ENCODE measurements at regions not wholly inside any gene's neighbourhood (a gene's known extent, or its start where the extent isn't known, plus 50 kb on each side); places are given as distances from the start of the nearest gene placed in this dataset.

GRCh38 chr18:33944493-33944892, 280.2 kb downstream of the NOL4 start:
- H3K9me3 ChIP-seq (ENCODE audit: control insufficient read depth in 4 of 4, low read length in 3 of 4), result no peaks in the 10 kb centered on the region
- TF ChIP-seq YY1 (IDR thresholded peaks at IDR 0.05) (no peak), FOXA2 (IDR thresholded peaks at IDR 0.05) (no peak), GABPA (IDR thresholded peaks at IDR 0.05 in 1 of 2, conservative IDR thresholded peaks at IDR 0.05 in 1 of 2) (no peak), CTCF (IDR thresholded peaks at IDR 0.05; ENCODE audit: low read depth, low read length, missing input control) (no peak), NR2F2 (IDR thresholded peaks at IDR 0.05) (no peak), FOXA1 (IDR thresholded peaks at IDR 0.05) (no peak), HNF4G (IDR thresholded peaks at IDR 0.05) (no peak), MAX (IDR thresholded peaks at IDR 0.05) (no peak), HNF4A (conservative IDR thresholded peaks at IDR 0.05) (no peak), SP1 (IDR thresholded peaks at IDR 0.05) (no peak), REST (IDR thresholded peaks at IDR 0.05) (no peak), ZBTB33 (IDR thresholded peaks at IDR 0.05) (no peak), TAF1 (conservative IDR thresholded peaks at IDR 0.05) (no peak), RAD21 (IDR thresholded peaks at IDR 0.05) (no peak), RXRA (IDR thresholded peaks at IDR 0.05) (no peak), EGR1 (IDR thresholded peaks at IDR 0.05; ENCODE audit: low read depth in 2 of 2) (no peak), ATF3 (IDR thresholded peaks at IDR 0.05) (no peak), JUND (IDR thresholded peaks at IDR 0.05) (no peak)
- no peaks in the 10 kb centered on the region for H3K36me3 ChIP-seq (ENCODE audit: control insufficient read depth in 4 of 4, insufficient read depth in 3 of 4, low read depth in 1 of 4, low read length in 3 of 4)
- no peak for DNase-seq (ENCODE audit: low spot score)
- H3K9ac ChIP-seq (ENCODE audit: low read depth in 1 of 2, low read length in 2 of 2), result no peak overlapping the region
- H3K4me3 ChIP-seq (ENCODE audit: low read depth in 1 of 3, low read length in 3 of 3), result no peak overlapping the region
- H3K27me3 ChIP-seq (ENCODE audit: control insufficient read depth in 4 of 4, insufficient read depth in 4 of 4, low read length in 3 of 4), result no peaks in the 10 kb centered on the region
- no peaks in the 10 kb centered on the region for H3K4me1 ChIP-seq (ENCODE audit: control insufficient read depth in 4 of 4, insufficient read depth in 4 of 4, low read length in 3 of 4)
- H3K27ac ChIP-seq (ENCODE audit: low read depth in 1 of 2, low read length in 2 of 2), result no peak overlapping the region
